Uterus (tissue), 3 donors: ENCODE measurements at regions not wholly inside any gene's neighbourhood (a gene's known extent, or its start where the extent isn't known, plus 50 kb on each side); places are given as distances from the start of the nearest gene placed in this dataset.

Experiments
- DNase-seq, 2 donors: peaks; one replicate each; pipeline ENCODE4 v3.0.0-alpha.2; 2019 to 2020
- H3K27ac ChIP-seq, 2 donors: fragments of 200-600 bp; sonication (generic); 1 replicate in 1 of 2; 2 replicates in 1 of 2; pipeline ENCODE4 v1.5.1; 2016 to 2018
- H3K27me3 ChIP-seq, 2 donors: fragments of 200-600 bp; sonication (generic); one replicate each; pipeline ENCODE4 v1.5.1; 2018 to 2019; ENCODE audit warnings: control low read depth in 1 of 2
- H3K36me3 ChIP-seq, 2 donors: fragments of 200-600 bp; sonication (generic); one replicate each; pipeline ENCODE4 v1.5.1; 2019; ENCODE audit warnings: control low read depth in 1 of 2
- H3K4me1 ChIP-seq, 2 donors: fragments of 200-600 bp; sonication (generic); one replicate each; pipeline ENCODE4 v1.5.1; 2018 to 2019; ENCODE audit warnings: control low read depth in 1 of 2
- H3K4me3 ChIP-seq, 2 donors: fragments of 200-600 bp; sonication (generic); 1 replicate in 1 of 2; 2 replicates in 1 of 2; pipeline ENCODE4 v1.5.1; 2018 to 2019; ENCODE audit warnings: mild to moderate bottlenecking in 1 of 2
- H3K9me3 ChIP-seq, 2 donors: fragments of 200-600 bp; sonication (generic); one replicate each; pipeline ENCODE4 v1.5.1; 2019; ENCODE audit warnings: control low read depth in 1 of 2
- POLR2A ChIP-seq, 2 donors: fragments of 450-650 bp; IDR thresholded peaks; one replicate each; pipeline ENCODE4 v1.6.1; 2016; ENCODE audit warnings: antibody characterized with exemption in 2 of 2, mild to moderate bottlenecking in 1 of 2, moderate library complexity in 1 of 2
- intact Hi-C: fragments of 100-400 bp; cut with DNase I; formaldehyde crosslinking; loops from one replicate; pipeline ENCODE4 v1.15.1; 2023; ENCODE audit warnings: low total_unique reads
- TF ChIP-seq, protein P1 (sequence below), 4 experiments: fragments of 200-600 bp in 2 of 4; fragments of 450-650 bp in 2 of 4; sonication (generic) in 2 of 4; IDR thresholded peaks; one replicate each; pipeline ENCODE4 v1.5.1; 2016 to 2019; ENCODE audit warnings: antibody characterized with exemption in 4 of 4, mild to moderate bottlenecking in 2 of 4, moderate library complexity in 1 of 4
- donor health status: DM: yes; HTN: yes; CAD: no.

DNA sequence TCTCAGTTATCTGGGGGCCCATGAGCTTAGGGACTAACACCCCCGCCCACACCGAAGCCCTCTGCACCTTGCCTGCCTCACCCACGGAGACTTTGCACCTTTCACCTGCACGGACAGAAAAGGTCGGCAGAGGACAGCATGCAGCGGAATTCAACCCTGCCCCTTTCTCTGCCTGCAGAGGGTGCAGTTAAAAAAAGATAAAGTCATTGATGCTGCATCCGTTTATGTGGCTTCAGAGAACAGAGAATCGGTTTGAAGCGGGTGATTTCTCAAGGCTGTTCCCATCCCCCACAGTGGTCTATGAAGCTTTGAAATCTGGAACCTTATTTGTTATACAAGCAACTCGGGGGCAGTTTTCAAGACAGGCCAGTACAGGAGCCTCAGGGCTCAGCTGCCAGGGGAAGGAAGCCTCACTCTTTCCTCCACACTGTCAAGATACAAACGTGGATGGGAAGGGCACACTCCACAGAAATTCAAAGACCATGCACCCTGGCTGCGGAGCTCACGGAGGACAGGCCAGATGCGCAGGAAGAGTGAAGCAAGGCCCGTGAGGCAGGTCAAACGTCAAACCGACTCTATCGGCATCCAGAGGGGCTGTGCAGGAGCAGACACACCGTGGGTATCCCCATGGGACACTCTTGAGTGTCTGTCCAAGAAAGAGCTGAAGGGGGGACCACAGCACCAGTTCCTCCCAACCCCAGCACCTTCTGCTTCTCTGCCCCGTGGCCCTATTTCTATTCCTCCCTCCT is 66.3 kb downstream of the INSIG1 start:
- no peak overlapping the region for H3K4me3 ChIP-seq
- no peak for DNase-seq
- no peak for TF ChIP-seq POLR2A (IDR thresholded peaks at IDR 0.05)
- TF ChIP-seq, protein P1, sequence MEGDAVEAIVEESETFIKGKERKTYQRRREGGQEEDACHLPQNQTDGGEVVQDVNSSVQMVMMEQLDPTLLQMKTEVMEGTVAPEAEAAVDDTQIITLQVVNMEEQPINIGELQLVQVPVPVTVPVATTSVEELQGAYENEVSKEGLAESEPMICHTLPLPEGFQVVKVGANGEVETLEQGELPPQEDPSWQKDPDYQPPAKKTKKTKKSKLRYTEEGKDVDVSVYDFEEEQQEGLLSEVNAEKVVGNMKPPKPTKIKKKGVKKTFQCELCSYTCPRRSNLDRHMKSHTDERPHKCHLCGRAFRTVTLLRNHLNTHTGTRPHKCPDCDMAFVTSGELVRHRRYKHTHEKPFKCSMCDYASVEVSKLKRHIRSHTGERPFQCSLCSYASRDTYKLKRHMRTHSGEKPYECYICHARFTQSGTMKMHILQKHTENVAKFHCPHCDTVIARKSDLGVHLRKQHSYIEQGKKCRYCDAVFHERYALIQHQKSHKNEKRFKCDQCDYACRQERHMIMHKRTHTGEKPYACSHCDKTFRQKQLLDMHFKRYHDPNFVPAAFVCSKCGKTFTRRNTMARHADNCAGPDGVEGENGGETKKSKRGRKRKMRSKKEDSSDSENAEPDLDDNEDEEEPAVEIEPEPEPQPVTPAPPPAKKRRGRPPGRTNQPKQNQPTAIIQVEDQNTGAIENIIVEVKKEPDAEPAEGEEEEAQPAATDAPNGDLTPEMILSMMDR (IDR thresholded peaks at IDR 0.05), result no peak
- H3K4me1 ChIP-seq, result no peaks in the 10 kb centered on the region
- H3K27ac ChIP-seq, result no peak overlapping the region
- H3K9me3 ChIP-seq, result no peaks in the 10 kb centered on the region
- H3K36me3 ChIP-seq, result no peaks in the 10 kb centered on the region
- intact Hi-C loops, result no loop called here
- H3K27me3 ChIP-seq, result no peaks in the 10 kb centered on the region

DNA sequence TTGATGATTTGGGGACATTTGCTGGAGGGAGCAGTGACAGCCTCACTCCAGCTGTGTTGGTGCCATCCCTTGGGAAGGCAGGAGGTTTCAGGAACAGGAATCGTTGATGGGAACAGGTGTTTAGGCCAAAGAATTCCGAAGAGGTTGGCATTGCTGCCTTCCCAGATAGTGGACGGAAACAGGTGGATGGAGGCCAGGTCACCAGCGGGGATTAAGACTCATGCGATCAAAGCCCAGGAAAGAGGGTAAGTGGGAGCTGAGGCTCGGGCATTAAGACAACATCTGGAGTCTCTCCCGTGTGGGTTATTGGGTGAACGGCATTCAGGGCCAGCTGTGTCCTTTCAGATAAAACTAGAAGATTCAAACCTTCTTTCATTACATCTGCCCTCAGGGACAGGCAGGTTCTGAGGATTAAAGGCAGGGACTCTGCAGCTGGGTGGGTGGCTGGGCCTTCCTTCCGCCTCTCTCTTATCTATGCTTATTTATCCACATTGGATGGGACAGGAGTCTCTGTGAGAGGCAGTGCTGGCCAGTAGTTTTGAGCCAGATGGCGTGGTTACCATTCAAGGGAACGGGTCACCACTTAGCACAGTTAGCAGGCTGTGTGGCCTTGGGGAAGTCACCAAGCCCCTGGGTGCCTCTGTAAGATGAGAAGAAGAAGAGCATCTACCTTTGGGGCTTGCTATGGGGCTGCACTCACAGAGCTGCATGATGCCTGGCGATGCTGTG is 67.6 kb downstream of the INSIG1 start:
- no peaks in the 10 kb centered on the region for H3K9me3 ChIP-seq
- H3K4me3 ChIP-seq, result no peak overlapping the region
- no peak for DNase-seq
- H3K27ac ChIP-seq, result no peak overlapping the region
- TF ChIP-seq, protein P1 (IDR thresholded peaks at IDR 0.05), result no peak
- TF ChIP-seq POLR2A (IDR thresholded peaks at IDR 0.05), result no peak
- H3K4me1 ChIP-seq, result no peaks in the 10 kb centered on the region
- intact Hi-C loops, result no loop called here
- no peaks in the 10 kb centered on the region for H3K36me3 ChIP-seq
- peaks cover 0 to 1% of the 10 kb centered on the region in 2 donors for H3K27me3 ChIP-seq

DNA sequence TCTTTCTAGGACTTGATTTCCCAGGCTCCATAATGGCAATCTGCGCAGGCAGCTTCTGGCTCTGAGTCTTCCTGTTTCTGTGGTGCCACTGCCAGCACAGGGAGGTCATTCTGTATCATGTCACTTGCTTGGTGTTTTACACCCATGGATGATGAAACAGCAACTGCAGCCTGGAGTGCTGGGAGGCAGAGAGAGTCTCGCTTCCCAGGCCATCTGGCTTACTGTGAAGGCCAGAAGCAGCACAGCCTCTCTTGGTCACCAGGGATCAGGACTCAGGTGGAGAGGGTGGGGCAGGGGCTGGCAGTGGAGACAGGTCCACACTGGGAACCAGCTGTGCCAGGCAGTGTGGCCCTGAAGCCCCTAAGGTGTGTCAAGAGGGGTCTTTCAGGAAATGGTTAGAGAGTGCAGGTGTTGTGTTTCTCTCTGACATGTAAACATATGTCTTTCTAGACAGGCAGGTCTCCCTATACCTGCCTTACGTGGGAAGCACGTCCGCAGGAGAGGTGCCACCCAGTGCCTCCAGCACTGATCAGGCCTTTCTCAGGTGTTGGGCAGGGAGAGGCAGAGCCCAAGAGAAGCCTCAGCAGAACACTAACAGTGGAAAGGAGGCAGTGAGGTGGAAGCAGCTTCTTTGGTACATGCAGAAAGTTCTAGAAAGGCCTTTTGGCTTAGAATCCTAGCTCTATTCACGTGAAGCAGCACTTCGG is 71.4 kb downstream of the INSIG1 start:
- Histone ChIP-seq H3K36me3 (no peaks in the 10 kb centered on the region), H3K4me1 (peaks cover 0 to 21% of the 10 kb centered on the region in 2 donors), H3K9me3 (no peaks in the 10 kb centered on the region), H3K27ac (no peak overlapping the region), H3K27me3 (peaks cover 16 to 36% of the 10 kb centered on the region in 2 donors), H3K4me3 (no peak overlapping the region)
- intact Hi-C loops, result no loop called here
- TF ChIP-seq POLR2A (IDR thresholded peaks at IDR 0.05), result no peak
- TF ChIP-seq, protein P1 (IDR thresholded peaks at IDR 0.05), result no peak
- DNase-seq, result no peak

DNA sequence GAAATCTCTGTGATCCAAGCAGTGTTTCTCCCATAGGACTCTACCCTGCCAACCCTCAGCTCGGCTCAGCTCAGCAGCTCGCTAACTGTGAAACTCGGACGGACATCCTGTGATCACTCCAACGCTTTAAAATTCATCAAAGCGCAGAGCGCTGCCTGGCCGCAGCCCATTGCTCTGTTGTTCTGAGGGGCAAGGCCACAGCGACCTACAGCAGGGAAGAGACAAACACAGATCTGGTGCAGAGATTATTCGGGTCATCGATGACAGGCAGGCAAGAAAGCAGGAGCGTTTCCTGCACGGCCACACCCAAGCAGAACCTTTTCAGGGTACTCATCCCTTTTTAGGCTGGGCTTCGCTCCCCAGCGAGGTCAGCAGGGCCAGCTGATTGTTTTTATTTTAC is 72.1 kb downstream of the INSIG1 start:
- intact Hi-C loops, result no loop called here
- Histone ChIP-seq H3K4me1 (peaks cover 0 to 27% of the 10 kb centered on the region in 2 donors), H3K36me3 (no peaks in the 10 kb centered on the region), H3K9me3 (no peaks in the 10 kb centered on the region), H3K27ac (no peak overlapping the region), H3K27me3 (peaks cover 22 to 43% of the 10 kb centered on the region in 2 donors), H3K4me3 (no peak overlapping the region)
- TF ChIP-seq, protein P1 (IDR thresholded peaks at IDR 0.05), result no peak
- TF ChIP-seq POLR2A (IDR thresholded peaks at IDR 0.05), result no peak
- no peak for DNase-seq
